CD14-positive monocyte (primary cell): ENCODE measurements at regions not wholly inside any gene's neighbourhood (a gene's known extent, or its start where the extent isn't known, plus 50 kb on each side); places are given as distances from the start of the nearest gene placed in this dataset.

ENCODE experiments used
- DNase-seq, 3 donors: peaks; one replicate each; pipeline ENCODE4 v3.0.0-alpha.2; 2011 to 2022
- H2AFZ ChIP-seq: 2 replicates; pipeline ENCODE4 v1.6.0; 2012; ENCODE audit warnings: mild to moderate bottlenecking, low read depth, low read length, inconsistent platforms; ENCODE audit not compliant: insufficient read depth, poor library complexity, severe bottlenecking
- H3K27ac ChIP-seq, 2 donors: 1 replicate in 1 of 2; 2 replicates in 1 of 2; pipeline ENCODE4 v1.5.1; 2012 to 2013; ENCODE audit warnings: low read length in 2 of 2, control low read depth in 1 of 2, inconsistent platforms in 1 of 2, low read depth in 1 of 2, mild to moderate bottlenecking in 1 of 2
- H3K27me3 ChIP-seq, 2 donors: one replicate each; pipeline versions ENCODE4 v1.6.0 to v1.6.1; 2011 to 2013; ENCODE audit warnings: low read length in 2 of 2; ENCODE audit not compliant: control insufficient read depth in 2 of 2, insufficient read depth in 2 of 2
- H3K36me3 ChIP-seq, 2 donors: replicated peaks in 1 of 2; 1 replicate in 1 of 2; 2 replicates in 1 of 2; pipeline versions ENCODE4 v1.5.1 to v1.6.1; 2012 to 2013; ENCODE audit warnings: low read length in 2 of 2, control low read depth in 1 of 2, inconsistent platforms in 1 of 2, mild to moderate bottlenecking in 1 of 2; ENCODE audit not compliant: insufficient read depth in 2 of 2, control insufficient read depth in 1 of 2
- H3K4me1 ChIP-seq, 2 donors: 1 replicate in 1 of 2; 2 replicates in 1 of 2; pipeline versions ENCODE4 v1.5.1 to v1.6.1; 2012 to 2013; ENCODE audit warnings: low read length in 2 of 2, control low read depth in 1 of 2, inconsistent platforms in 1 of 2, mild to moderate bottlenecking in 1 of 2, moderate library complexity in 1 of 2; ENCODE audit not compliant: insufficient read depth in 2 of 2, control insufficient read depth in 1 of 2
- H3K4me2 ChIP-seq: replicated peaks from 2 replicates; pipeline ENCODE3; 2012; ENCODE audit warnings: low read length, moderate library complexity, mild to moderate bottlenecking; ENCODE audit not compliant: poor library complexity, severe bottlenecking; ENCODE audit errors: extremely low read depth
- H3K4me3 ChIP-seq, 3 experiments: fragments of 200-600 bp in 1 of 3; sonication (generic) in 1 of 3; replicated peaks in 1 of 3; 1 replicate in 2 of 3; 2 replicates in 1 of 3; pipeline ENCODE4 v1.5.1; 2011 to 2013; ENCODE audit warnings: low read length in 3 of 3, mild to moderate bottlenecking in 3 of 3, control low read depth in 2 of 3, low read depth in 2 of 3, inconsistent platforms in 1 of 3, moderate library complexity in 1 of 3
- H3K79me2 ChIP-seq: 2 replicates; pipeline ENCODE4 v1.6.0; 2012; ENCODE audit warnings: mild to moderate bottlenecking, control low read depth, inconsistent platforms, low read length, moderate library complexity; ENCODE audit not compliant: insufficient read depth
- H3K9ac ChIP-seq: 2 replicates; pipeline ENCODE4 v1.6.0; 2017; ENCODE audit warnings: low read length, mild to moderate bottlenecking; ENCODE audit not compliant: insufficient read depth, poor library complexity, severe bottlenecking
- H3K9me3 ChIP-seq, 2 donors: replicated peaks in 1 of 2; 1 replicate in 1 of 2; 2 replicates in 1 of 2; pipeline versions ENCODE4 v1.5.1 to v1.6.1; 2012 to 2013; ENCODE audit warnings: low read length in 2 of 2, control low read depth in 1 of 2; ENCODE audit not compliant: control insufficient read depth in 1 of 2, insufficient read depth in 1 of 2
- H4K20me1 ChIP-seq: 2 replicates; pipeline ENCODE4 v1.6.0; 2012; ENCODE audit warnings: mild to moderate bottlenecking, low read length, control low read depth, moderate library complexity; ENCODE audit not compliant: insufficient read depth
- H3K27ac Mint-ChIP-seq, 7 donors: one replicate each; pipeline ENCODE4 v1.8.0; 2020; ENCODE audit warnings: mild to moderate bottlenecking in 7 of 7, mixed read lengths in 7 of 7, moderate library complexity in 6 of 7, inconsistent platforms in 2 of 7
- H3K27me3 Mint-ChIP-seq, 3 donors: one replicate each; pipeline ENCODE4 v1.8.0; 2021 to 2022; ENCODE audit warnings: low read depth in 3 of 3, mild to moderate bottlenecking in 3 of 3, mixed read lengths in 3 of 3, moderate library complexity in 3 of 3, inconsistent platforms in 1 of 3
- H3K36me3 Mint-ChIP-seq, 2 donors: one replicate each; pipeline ENCODE4 v1.8.0; 2020; ENCODE audit warnings: mixed read lengths in 2 of 2, inconsistent platforms in 1 of 2, mild to moderate bottlenecking in 1 of 2
- H3K4me1 Mint-ChIP-seq: one replicate; pipeline ENCODE4 v1.8.0; 2020; ENCODE audit warnings: mild to moderate bottlenecking, mixed read lengths
- H3K4me3 Mint-ChIP-seq, 2 donors: one replicate each; pipeline ENCODE4 v1.8.0; 2020; ENCODE audit warnings: mild to moderate bottlenecking in 2 of 2, mixed read lengths in 2 of 2, moderate library complexity in 1 of 2
- H3K9me3 Mint-ChIP-seq, 7 donors: one replicate each; pipeline ENCODE4 v1.8.0; 2020 to 2022; ENCODE audit warnings: mixed read lengths in 7 of 7, mild to moderate bottlenecking in 6 of 7, moderate library complexity in 6 of 7, inconsistent platforms in 2 of 7
- whole genome bisulfite sequencing: methylation state at CpG from one replicate; pipeline ENCODE4 v1.1.5; 2013; ENCODE audit warnings: missing lambda C conversion rate; ENCODE audit not compliant: insufficient coverage; 5-methylcytosine and 5-hydroxymethylcytosine counted together
- intact Hi-C, 2 donors: fragments of 100-400 bp; cut with micrococcal nuclease; formaldehyde crosslinking; loops; one replicate each; pipeline versions ENCODE4 v1.15.0 to v1.15.1; 2023
- TF ChIP-seq, protein P1 (sequence below): fragments of 200-600 bp; IDR thresholded peaks from one replicate; pipeline ENCODE4 v1.8.0; 2022; ENCODE audit warnings: antibody characterized with exemption, mild to moderate bottlenecking

DNA sequence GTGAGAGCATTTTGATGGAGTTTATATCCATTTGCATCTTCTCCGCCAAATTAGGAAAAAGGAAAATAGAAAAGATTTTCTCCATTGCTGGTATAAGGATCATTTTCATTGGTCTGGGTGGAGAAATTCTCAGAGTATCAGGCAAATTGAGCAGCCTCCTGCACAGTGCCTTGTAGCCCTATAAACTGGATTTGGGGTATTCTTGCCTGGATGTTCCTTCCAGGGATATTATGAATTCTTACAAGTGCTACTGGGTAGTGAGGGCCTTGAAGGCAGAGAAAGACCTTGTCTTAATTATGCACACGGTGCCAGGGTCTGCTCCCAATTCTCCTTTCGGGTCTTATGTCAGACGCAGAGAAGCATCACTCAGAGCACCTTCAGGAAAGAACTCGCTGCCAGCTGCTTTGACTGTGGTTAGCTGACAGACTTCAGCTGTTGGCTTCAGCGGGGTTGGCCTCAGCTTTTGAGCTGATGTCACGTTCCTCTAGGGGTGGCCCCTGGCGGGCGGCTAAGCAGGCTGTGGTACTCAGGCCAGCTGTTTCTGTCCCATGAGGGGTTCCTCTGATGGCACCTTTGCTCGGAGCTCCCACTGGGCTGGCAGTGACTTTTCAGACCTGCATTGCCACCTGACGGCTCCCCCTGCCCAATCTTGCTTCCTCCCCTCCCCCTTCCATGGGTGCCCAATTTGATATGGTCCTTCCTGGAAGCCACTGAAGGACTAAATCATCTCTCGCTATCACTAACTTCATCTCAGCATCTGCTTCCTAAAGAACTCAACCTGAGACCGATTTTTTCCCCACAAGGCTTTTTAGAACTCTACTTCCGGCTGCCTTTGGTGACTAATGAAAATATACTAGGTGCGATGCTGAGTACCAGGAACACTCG lies 519.5 kb downstream of the BCOR start:
- Histone ChIP-seq H3K79me2 (no peaks in the 10 kb centered on the region), H3K9ac (no peak overlapping the region)
- intact Hi-C loops, result no loop called here

DNA sequence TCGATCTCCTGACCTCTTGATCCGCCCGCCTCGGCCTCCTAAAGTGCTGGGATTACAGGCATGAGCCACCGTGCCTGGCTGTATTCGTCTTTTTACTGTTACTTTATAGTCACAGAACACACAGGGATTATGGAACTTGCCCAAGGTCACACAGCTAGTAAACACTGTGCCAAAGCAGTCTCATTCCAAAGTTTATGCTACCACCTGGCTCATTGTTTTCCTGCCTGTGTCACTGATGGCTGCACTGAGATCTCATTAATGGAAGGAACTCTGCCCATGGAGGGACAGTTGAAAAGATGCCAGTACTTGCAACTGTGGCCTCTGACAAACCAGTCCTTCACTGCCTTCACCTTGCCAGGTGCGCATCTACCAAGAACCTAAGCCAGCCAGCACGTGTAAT lies 517.7 kb downstream of the BCOR start:
- Mint-ChIP-seq H3K9me3 (peaks cover 0 to 7% (median 0%) of the 10 kb centered on the region in 7 donors), H3K27me3 (peaks cover 7 to 15% (median 10%) of the 10 kb centered on the region in 3 donors), H3K27ac (no peak overlapping the region), H3K4me3 (no peak overlapping the region), H3K36me3 (no peaks in the 10 kb centered on the region), H3K4me1 (peaks cover 3% of the 10 kb centered on the region)
- H3K27ac ChIP-seq, result no peak overlapping the region
- no peak overlapping the region for H3K4me3 ChIP-seq
- no peaks in the 10 kb centered on the region for H3K27me3 ChIP-seq
- 94% methylated on average over 3 of the region's 8 CpGs for WGBS
- H3K9ac ChIP-seq, result no peak overlapping the region
- TF ChIP-seq, protein P1, sequence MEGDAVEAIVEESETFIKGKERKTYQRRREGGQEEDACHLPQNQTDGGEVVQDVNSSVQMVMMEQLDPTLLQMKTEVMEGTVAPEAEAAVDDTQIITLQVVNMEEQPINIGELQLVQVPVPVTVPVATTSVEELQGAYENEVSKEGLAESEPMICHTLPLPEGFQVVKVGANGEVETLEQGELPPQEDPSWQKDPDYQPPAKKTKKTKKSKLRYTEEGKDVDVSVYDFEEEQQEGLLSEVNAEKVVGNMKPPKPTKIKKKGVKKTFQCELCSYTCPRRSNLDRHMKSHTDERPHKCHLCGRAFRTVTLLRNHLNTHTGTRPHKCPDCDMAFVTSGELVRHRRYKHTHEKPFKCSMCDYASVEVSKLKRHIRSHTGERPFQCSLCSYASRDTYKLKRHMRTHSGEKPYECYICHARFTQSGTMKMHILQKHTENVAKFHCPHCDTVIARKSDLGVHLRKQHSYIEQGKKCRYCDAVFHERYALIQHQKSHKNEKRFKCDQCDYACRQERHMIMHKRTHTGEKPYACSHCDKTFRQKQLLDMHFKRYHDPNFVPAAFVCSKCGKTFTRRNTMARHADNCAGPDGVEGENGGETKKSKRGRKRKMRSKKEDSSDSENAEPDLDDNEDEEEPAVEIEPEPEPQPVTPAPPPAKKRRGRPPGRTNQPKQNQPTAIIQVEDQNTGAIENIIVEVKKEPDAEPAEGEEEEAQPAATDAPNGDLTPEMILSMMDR, result no peak
- no peak overlapping the region for H2AFZ ChIP-seq
- no peak overlapping the region for H3K4me2 ChIP-seq
- no peaks in the 10 kb centered on the region for H3K79me2 ChIP-seq
- H4K20me1 ChIP-seq, result no peaks in the 10 kb centered on the region
- DNase-seq, result no peak
- H3K4me1 ChIP-seq, result no peaks in the 10 kb centered on the region
- intact Hi-C loops, result no loop called here
- H3K9me3 ChIP-seq, result no peaks in the 10 kb centered on the region
- no peaks in the 10 kb centered on the region for H3K36me3 ChIP-seq

More for the DNA sequence above, 519.5 kb downstream of the BCOR start:
- no peaks in the 10 kb centered on the region for H3K36me3 Mint-ChIP-seq
- H3K27ac Mint-ChIP-seq, result no peak overlapping the region
- no peak overlapping the region for H3K4me2 ChIP-seq
- no peaks in the 10 kb centered on the region for H4K20me1 ChIP-seq
- H3K9me3 Mint-ChIP-seq, result peaks cover 0 to 2% (median 0%) of the 10 kb centered on the region in 7 donors
- no peak overlapping the region for H3K4me3 Mint-ChIP-seq
- no peaks in the 10 kb centered on the region for H3K36me3 ChIP-seq
- no peak for DNase-seq
- H3K4me1 Mint-ChIP-seq, result peaks cover 3% of the 10 kb centered on the region
- no peaks in the 10 kb centered on the region for H3K4me1 ChIP-seq
- H3K27ac ChIP-seq, result no peak overlapping the region
- peaks cover 7 to 15% (median 8%) of the 10 kb centered on the region in 3 donors for H3K27me3 Mint-ChIP-seq
- no peaks in the 10 kb centered on the region for H3K27me3 ChIP-seq
- 5% methylated on average over 10 of the region's 16 CpGs for WGBS
- TF ChIP-seq, protein P1, result no peak
- no peaks in the 10 kb centered on the region for H3K9me3 ChIP-seq
- H2AFZ ChIP-seq, result no peak overlapping the region
- no peak overlapping the region for H3K4me3 ChIP-seq
